Endothelial cell of umbilical vein (primary cell): ENCODE measurements at regions not wholly inside any gene's neighbourhood (a gene's known extent, or its start where the extent isn't known, plus 50 kb on each side); places are given as distances from the start of the nearest gene placed in this dataset.

Experiments
- EZH2 ChIP-seq: IDR thresholded peaks from 2 replicates; pipeline ENCODE4 v1.6.1; 2012; ENCODE audit warnings: borderline replicate concordance, low read depth, mild to moderate bottlenecking, moderate library complexity, low read length, inconsistent platforms; ENCODE audit not compliant: severe bottlenecking
- GATA2 ChIP-seq: IDR thresholded peaks from 2 replicates; pipeline ENCODE4 v1.7.0; 2011; ENCODE audit warnings: low read depth, mild to moderate bottlenecking, moderate library complexity, mixed read lengths, low read length; ENCODE audit not compliant: insufficient read length, insufficient read depth
- JUN ChIP-seq: IDR thresholded peaks from 2 replicates; pipeline ENCODE4 v1.6.1; 2011; ENCODE audit warnings: borderline replicate concordance, low read depth; ENCODE audit not compliant: insufficient read length, insufficient read depth
- POLR2A ChIP-seq: IDR thresholded peaks from 2 replicates; pipeline ENCODE4 v1.6.1; 2012; ENCODE audit warnings: low read depth, mild to moderate bottlenecking, control low read depth, low read length

DNA sequence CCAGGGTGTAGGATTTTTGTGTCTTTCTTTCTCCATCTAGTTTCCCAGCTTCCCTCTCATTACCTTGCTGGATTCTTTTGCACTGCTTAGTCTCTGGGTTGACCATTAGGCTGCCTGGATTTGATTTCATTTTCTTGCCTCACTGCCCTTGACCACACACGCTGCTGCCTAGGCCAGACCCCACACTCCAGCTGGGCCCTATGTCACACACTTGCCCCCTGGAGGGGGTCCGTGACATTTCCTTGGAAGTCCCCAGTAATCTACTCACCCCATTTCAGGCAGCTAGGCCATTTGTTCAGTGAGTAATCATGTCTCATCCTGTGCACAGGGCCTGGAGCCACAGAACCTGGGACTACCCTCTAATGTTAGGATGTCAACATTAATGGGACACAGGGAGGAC, 81.9 kb upstream of the SPON1 start:
- no peak for TF ChIP-seq EZH2
- no peak for TF ChIP-seq POLR2A
- TF ChIP-seq JUN = no peak
- TF ChIP-seq GATA2 = no peak
